Fibroblast of lung (primary cell): ENCODE measurements at regions not wholly inside any gene's neighbourhood (a gene's known extent, or its start where the extent isn't known, plus 50 kb on each side); places are given as distances from the start of the nearest gene placed in this dataset.

ENCODE experiments used
- DNase-seq, 2 donors: peaks; one replicate each; pipeline versions ENCODE4 v3.0.0 to v3.0.0-alpha.2; 2010; ENCODE audit warnings: low read depth in 2 of 2
- H2AFZ ChIP-seq: 2 replicates; pipeline ENCODE4 v1.5.1; 2012; ENCODE audit warnings: low read length, control low read depth, inconsistent platforms
- H3K27ac ChIP-seq: 2 replicates; pipeline ENCODE4 v1.5.1; 2011; ENCODE audit warnings: low read length, control low read depth; ENCODE audit not compliant: insufficient read depth
- H3K27me3 ChIP-seq: 2 replicates; pipeline ENCODE4 v1.5.1; 2011; ENCODE audit warnings: mild to moderate bottlenecking, low read length; ENCODE audit not compliant: control insufficient read depth, insufficient read depth
- H3K36me3 ChIP-seq: 2 replicates; pipeline ENCODE4 v1.5.1; 2011; ENCODE audit warnings: low read length; ENCODE audit not compliant: control insufficient read depth, insufficient read depth
- H3K4me1 ChIP-seq: 2 replicates; pipeline ENCODE4 v1.5.1; 2011; ENCODE audit warnings: low read length; ENCODE audit not compliant: control insufficient read depth, insufficient read depth; ENCODE audit errors: extremely low read depth
- H3K4me2 ChIP-seq: 2 replicates; pipeline ENCODE4 v1.5.1; 2011; ENCODE audit warnings: low read length, control low read depth; ENCODE audit not compliant: insufficient read depth; ENCODE audit errors: extremely low read depth
- H3K4me3 ChIP-seq, 4 experiments: fragments of 200-600 bp in 1 of 4; sonication (generic) in 1 of 4; replicated peaks in 1 of 4; 2 replicates each; pipeline ENCODE4 v1.5.1; 2011 to 2016; ENCODE audit warnings: low read length in 4 of 4, low read depth in 3 of 4, mild to moderate bottlenecking in 3 of 4, control low read depth in 2 of 4, inconsistent platforms in 1 of 4, mixed read lengths in 1 of 4; ENCODE audit not compliant: insufficient read depth in 1 of 4; ENCODE audit errors: control extremely low read depth in 1 of 4
- H3K79me2 ChIP-seq: 2 replicates; pipeline ENCODE4 v1.5.1; 2012; ENCODE audit warnings: mild to moderate bottlenecking, low read length, inconsistent platforms; ENCODE audit not compliant: control insufficient read depth, insufficient read depth
- H3K9ac ChIP-seq: 2 replicates; pipeline ENCODE4 v1.5.1; 2011; ENCODE audit warnings: mild to moderate bottlenecking, low read length, control low read depth; ENCODE audit not compliant: insufficient read depth
- H3K9me3 ChIP-seq: 2 replicates; pipeline ENCODE4 v1.5.1; 2012; ENCODE audit warnings: low read depth, low read length; ENCODE audit not compliant: control insufficient read depth, insufficient read depth
- H4K20me1 ChIP-seq: 2 replicates; pipeline ENCODE4 v1.5.1; 2011; ENCODE audit warnings: low read length; ENCODE audit not compliant: control insufficient read depth, insufficient read depth; ENCODE audit errors: extremely low read depth
- CTCF ChIP-seq, 2 donors: IDR thresholded peaks in 1 of 2; conservative IDR thresholded peaks in 1 of 2; 1 replicate in 1 of 2; 2 replicates in 1 of 2; pipeline ENCODE4 v1.5.1; 2011 to 2012; ENCODE audit warnings: low read length in 2 of 2, control low read depth in 1 of 2, inconsistent platforms in 1 of 2, low read depth in 1 of 2, mild to moderate bottlenecking in 1 of 2
- EZH2 ChIP-seq: IDR thresholded peaks from 2 replicates; pipeline ENCODE4 v1.5.1; 2012; ENCODE audit warnings: low read length, control low read depth, mild to moderate bottlenecking; ENCODE audit errors: missing control alignments

GRCh38 chr3:137293086-137293485, 335.3 kb downstream of the IL20RB start:
- Histone ChIP-seq H3K36me3 (no peaks in the 10 kb centered on the region), H3K4me3 (no peak overlapping the region), H3K9me3 (no peaks in the 10 kb centered on the region), H3K9ac (no peak overlapping the region), H3K27ac (no peak overlapping the region), H3K4me2 (no peak overlapping the region), H2AFZ (no peak overlapping the region), H3K4me1 (no peaks in the 10 kb centered on the region), H3K27me3 (no peaks in the 10 kb centered on the region), H4K20me1 (no peaks in the 10 kb centered on the region), H3K79me2 (no peaks in the 10 kb centered on the region)
- no peak for TF ChIP-seq CTCF (conservative IDR thresholded peaks at IDR 0.05 in 1 of 2, IDR thresholded peaks at IDR 0.05 in 1 of 2; ENCODE audit: low read depth in 1 of 2, low read length in 2 of 2)
- no peak for TF ChIP-seq EZH2
- DNase-seq, result no peak

GRCh38 chr3:137294139-137294538, 336.4 kb downstream of the IL20RB start:
- no peaks in the 10 kb centered on the region for H4K20me1 ChIP-seq
- no peak overlapping the region for H3K9ac ChIP-seq
- H2AFZ ChIP-seq, result no peak overlapping the region
- no peak overlapping the region for H3K4me3 ChIP-seq
- no peaks in the 10 kb centered on the region for H3K9me3 ChIP-seq
- H3K4me1 ChIP-seq, result no peaks in the 10 kb centered on the region
- H3K27ac ChIP-seq, result no peak overlapping the region
- H3K4me2 ChIP-seq, result no peak overlapping the region
- no peak for TF ChIP-seq EZH2
- no peak for TF ChIP-seq CTCF (conservative IDR thresholded peaks at IDR 0.05 in 1 of 2, IDR thresholded peaks at IDR 0.05 in 1 of 2; ENCODE audit: low read depth in 1 of 2, low read length in 2 of 2)
- no peaks in the 10 kb centered on the region for H3K27me3 ChIP-seq
- DNase-seq, result no peak
- H3K36me3 ChIP-seq, result no peaks in the 10 kb centered on the region
- no peaks in the 10 kb centered on the region for H3K79me2 ChIP-seq

GRCh38 chr3:137294839-137295238, 337.1 kb downstream of the IL20RB start:
- Histone ChIP-seq H3K79me2 (no peaks in the 10 kb centered on the region), H3K9ac (no peak overlapping the region), H3K4me2 (no peak overlapping the region), H3K9me3 (no peaks in the 10 kb centered on the region), H3K27ac (no peak overlapping the region), H4K20me1 (no peaks in the 10 kb centered on the region), H3K4me1 (no peaks in the 10 kb centered on the region), H3K27me3 (no peaks in the 10 kb centered on the region), H3K36me3 (no peaks in the 10 kb centered on the region), H2AFZ (no peak overlapping the region), H3K4me3 (no peak overlapping the region)
- TF ChIP-seq EZH2, result no peak
- TF ChIP-seq CTCF (conservative IDR thresholded peaks at IDR 0.05 in 1 of 2, IDR thresholded peaks at IDR 0.05 in 1 of 2; ENCODE audit: low read depth in 1 of 2, low read length in 2 of 2), result no peak
- DNase-seq, result no peak
